Right renal cortex interstitium (tissue), 3 donors: ENCODE measurements at regions not wholly inside any gene's neighbourhood (a gene's known extent, or its start where the extent isn't known, plus 50 kb on each side); places are given as distances from the start of the nearest gene placed in this dataset.

ENCODE experiments used
- DNase-seq, 3 donors: peaks; one replicate each; pipeline ENCODE4 v3.0.0-alpha.2; 2013; ENCODE audit warnings: low read depth in 3 of 3, low spot score in 2 of 3

DNA sequence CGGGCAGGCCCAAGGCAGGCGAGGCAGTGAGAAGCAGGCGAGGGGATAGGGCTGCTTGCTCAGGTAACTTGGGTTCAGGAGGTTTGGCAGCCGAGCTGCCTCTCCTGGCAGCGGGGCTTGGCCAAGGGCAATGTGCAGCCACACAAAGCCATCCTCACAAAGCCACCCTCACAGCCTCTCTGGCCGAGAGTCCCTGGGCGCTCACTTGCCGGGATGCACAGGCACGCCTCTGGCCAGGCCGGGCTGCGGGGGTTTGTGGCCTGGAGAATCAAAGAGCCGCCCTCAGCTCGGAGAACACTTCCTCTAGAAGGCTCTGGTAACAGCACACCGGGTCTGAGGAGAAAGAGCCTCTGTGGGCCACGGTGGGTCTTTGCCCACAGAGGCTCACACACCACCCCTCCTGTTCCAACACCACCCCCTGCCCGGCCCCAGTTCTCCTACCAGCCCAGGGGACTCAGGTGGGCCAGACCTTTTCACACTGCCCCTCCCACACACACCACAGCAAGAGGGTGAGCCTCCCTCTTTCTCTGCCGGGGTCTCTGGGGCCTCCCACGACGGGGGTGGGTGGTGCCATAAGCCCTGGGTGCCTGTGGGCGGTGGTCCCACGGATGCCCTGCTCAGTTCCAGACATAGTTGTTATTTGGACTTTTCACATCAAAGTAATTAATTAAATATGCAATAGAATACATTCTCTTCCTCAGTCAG lies 186.9 kb downstream of the ZFP36L2 start:
- DNase-seq, result no peak

DNA sequence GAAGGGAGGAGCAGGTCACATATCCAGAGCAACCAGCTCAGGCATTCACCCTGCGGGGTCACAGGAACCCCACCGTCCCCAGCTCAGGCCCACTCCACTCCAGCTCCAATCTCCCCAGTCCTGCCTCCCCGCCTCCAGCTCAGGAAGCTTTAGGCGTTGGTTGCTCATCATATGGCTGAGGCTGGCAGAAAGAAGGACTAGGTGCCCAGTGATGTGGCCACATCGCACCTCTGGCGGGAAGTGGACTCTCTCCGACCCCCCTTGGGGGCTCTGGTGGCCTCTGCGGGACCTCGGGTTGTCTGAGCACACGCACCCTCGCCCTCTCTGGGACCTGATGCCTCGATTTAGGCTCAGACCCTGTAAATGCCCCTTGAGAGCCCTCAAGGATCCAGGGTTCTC lies 187.7 kb downstream of the ZFP36L2 start:
- DNase-seq, result no peak

DNA sequence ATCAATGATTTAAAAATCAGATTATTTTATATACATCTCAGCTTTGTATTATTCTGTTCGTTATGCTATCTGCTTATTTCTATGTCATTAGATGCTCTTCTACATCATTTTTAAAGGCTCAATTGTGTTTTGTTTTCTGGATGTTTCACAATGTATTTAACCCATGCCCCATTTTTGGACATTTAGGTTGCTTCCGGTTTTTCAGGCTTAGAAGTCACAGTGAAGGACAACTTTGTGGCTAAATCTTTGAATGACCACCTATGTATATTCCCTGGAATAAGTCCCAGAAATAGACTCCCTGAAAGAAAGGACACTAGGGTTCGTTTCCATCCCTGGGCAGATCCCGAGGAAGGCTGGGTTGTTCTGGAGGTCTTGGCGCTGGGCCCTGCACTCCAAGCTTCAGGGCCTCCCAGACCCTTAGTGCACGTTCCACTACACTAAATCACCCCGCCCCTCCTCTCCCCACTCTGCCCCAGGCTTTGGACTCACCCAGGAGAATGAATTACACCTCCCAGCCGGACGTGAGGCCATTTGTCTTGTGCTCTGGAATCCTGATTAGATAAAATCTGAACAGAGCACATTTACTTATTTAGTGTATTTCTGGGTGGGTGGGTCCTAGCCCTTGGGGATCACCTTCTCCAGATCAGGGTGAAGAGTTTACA lies 188.2 kb downstream of the ZFP36L2 start:
- peak in 1 of 3 donors; percentile 65 for DNase-seq

DNA sequence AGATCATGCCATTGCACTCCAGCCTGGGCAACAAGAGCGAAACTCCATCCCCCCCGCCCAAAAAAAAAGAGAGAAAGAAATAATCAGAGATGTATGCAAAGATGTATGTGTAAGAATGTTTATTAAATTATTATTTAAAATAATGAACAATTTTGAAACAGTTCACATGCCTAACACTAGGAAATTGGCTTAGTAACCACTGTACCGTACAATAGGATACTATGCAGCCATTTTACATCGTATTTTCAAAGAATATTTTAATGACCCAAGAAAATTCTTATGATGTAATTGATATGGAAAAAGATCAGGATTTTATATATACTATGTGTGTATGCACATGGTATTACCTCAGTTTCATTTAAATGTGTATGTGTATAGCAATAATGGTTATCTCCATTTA lies 190.5 kb downstream of the ZFP36L2 start:
- DNase-seq, result no peak

DNA sequence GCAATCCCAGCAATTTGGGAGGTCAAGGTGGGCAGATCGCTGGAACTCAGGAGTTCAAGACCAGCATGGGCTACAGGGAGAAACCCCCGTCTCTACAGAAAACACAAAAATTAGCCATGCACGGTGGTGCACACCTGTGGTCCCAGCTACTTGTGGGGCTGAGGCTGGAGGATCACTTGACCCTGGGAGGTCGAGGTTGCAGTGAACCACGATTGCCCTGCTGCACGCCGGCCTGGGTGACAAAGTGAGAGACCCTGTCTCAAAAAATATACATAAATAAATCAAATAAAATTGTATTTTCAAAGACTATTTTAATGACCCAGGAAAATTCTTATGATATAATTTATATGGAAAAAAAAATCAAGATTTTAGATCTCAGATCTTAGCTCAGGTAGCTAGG lies 191.5 kb downstream of the ZFP36L2 start:
- no peak for DNase-seq

DNA sequence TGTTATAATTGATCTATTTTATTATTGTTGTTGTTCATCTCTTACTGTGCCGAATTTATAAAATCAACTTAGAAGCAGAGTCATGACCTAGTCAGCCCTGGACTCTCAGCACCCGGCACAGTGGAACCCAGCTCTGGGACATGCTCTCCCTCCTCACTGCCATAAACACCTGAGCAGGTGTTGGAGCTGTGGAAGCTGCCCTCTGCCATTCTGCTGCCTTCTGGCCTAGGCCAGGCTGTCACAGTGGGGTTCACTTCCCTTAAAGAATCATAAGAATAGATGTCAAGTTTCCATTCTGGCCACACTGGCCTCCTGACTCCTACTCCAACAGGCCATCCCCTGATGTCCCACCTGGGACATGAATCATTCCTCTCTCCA lies 192.2 kb downstream of the ZFP36L2 start:
- no peak for DNase-seq

DNA sequence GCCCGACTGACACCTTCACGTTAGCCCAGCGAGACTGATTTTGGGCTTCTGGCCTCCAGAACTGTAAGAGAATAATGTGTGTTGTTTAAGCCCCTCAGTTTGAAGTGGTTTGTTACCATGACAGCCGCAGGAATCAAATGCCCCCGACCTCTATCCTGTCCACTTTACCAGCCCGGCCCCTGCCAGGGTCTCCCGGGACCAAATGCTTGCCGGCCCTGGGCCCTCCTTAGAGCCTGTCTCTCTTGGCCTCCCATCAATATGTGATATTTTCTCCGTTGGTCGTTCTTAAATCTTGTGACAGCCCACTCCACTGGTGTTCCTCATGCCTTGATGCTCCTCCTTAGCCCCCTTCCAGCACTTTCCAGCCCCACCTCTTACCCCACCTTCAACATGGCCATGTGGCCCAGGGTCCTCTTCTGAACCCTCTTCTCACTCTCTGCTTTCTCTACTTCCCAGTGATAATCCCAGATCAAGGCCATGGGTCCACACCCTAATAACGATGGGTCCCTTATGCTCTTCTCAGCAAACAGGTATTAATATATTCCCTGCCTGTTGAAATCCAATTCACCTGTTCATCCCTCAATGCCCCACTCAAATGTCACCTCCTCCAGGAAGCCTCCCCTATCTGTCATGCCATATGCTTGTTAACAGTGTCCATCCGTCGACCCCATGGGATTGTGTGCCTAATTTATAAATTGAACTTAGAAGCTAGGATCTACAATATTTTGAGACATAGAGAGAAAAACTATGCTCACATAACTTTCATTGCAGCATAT lies 192.8 kb downstream of the ZFP36L2 start:
- DNase-seq, result no peak

DNA sequence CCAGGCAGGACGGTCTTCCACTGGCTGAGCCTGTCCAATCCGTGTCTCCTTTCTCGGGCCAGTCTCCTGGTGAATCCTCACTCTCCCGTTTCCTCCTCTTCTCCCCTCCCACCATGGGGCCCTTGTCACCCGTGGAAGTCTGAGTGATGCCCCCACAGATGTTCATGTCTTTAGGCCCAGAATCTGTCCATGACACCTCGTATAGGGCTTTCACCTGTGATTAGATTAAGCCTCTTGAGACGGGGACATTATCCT lies 193.5 kb downstream of the ZFP36L2 start:
- DNase-seq, result no peak

DNA sequence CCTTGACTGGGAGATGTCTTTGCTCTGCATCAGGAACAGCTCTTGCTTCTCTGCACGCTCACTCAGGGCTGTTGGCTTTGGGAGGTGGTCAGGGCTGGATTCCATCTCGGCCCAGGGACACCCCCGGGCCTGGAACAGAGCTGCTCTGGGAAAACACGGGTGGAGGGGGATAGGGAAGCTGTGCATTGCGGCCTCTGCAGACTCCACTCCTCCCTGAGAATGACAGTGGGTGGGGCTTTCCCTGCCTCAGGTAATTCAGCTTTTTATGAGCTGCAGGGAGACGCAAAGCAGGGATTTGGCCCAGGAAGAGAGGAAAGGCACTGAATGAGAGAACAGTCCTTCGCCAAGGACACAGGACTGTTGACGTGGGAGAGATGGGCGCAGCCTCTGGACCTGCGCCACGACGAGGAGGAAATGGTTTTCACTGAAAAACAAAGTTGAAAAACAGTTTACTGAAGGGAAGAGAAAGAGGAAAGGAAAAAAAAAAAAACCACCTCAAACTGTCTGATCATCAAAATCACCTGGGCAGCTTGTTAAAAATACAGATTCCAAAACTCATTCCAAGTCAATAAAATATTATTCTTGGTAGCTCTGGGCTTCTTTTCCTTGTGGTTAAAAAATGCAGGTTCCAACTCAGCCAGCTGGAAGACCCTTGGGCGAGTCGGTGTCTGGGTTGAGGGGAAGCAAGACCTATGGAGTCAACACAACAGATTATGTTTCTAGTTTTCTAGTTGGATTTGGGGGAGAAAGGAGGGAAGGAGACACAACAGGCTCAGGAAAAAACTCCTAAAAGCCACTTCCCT lies 194.0 kb downstream of the ZFP36L2 start:
- no peak for DNase-seq

DNA sequence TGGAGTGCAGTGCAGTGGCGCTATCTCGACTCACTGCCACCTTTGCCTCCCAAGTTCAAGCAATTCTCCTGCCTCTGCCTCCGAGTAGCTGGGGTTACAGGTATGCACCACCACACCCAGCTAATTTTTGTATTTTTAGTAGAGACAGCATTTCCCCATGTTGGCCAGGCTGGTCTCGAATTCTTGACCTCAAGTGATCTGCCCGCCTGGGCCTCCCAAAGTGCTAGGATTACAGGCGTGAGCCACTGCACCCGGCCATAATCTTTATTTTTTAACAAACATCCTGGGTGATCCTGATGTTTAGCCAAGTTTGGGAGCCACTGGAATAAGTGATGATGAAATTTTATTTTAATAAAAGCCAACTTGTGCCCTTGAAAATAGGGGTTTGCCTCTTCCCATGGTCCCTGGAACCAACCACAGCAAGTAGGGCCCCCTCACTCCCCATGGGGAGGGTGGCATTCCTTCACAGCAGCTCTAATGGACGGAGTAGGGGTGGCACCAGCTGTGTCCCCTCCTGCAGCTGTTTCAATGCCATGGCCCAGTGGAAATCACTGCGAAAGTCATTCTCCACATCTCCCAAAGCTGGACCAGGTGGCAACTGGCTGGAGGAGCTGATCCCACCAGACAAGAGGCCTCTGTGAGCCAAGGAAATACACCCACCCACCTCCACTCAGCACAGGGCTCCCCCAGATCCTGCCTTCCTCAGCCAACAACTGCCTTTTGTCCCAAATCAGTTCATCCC lies 194.8 kb downstream of the ZFP36L2 start:
- DNase-seq, result no peak

DNA sequence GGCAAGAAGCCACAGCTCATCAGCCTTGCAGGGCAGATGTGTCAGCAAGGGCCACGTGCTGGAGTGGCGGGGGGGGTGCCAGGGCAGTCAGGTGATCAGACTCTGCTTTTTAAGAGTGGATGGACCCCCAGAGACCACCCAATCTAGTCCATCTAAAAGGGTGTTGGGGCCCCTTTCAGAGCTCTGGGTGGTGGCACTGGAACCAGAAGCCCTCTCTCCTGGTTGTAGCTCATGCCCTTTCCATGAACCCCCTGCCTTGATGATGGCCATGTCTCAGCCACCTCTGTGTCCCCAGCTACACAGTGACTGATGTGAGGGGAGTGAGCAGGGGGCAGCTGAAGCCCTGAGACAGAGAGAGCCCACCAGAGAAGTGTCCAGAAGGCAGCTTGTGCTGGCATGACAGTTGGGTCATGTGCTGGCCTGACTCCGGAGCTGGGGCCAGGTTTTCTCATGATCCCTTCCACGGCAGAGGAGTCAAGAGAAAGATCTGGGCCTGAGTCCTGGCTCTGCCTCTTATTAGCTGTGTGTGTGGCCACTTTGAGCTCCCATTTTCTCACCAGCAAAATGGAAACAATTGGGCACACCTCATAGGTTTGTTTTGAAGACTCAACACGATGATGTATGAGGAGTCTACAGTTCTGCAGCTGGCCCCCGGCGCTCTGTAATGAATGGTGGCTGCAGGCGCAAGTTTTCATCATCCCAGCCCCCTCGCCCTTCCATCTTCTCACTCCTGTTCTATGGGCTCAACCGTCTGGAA lies 195.7 kb downstream of the ZFP36L2 start:
- no peak for DNase-seq

DNA sequence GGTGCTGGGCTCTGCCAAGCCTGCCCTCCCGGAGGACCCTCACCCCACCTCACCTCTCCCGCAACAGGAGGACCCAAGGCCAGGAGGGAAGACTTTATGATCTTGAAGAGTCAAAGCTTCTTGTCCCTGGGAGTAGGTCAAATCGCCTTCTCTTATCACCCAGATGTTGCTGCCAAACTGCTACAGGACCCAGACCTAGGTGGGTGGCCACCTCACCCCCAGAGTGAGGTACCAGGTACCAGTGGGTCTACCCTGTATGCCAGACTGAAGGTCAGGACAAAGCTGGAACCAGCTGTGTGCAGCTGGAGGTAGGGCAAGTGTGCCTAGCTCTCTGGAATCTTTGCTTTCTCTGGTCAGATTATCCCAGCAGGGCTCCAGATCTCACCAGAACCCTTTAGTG lies 197.2 kb downstream of the ZFP36L2 start:
- DNase-seq, result no peak

DNA sequence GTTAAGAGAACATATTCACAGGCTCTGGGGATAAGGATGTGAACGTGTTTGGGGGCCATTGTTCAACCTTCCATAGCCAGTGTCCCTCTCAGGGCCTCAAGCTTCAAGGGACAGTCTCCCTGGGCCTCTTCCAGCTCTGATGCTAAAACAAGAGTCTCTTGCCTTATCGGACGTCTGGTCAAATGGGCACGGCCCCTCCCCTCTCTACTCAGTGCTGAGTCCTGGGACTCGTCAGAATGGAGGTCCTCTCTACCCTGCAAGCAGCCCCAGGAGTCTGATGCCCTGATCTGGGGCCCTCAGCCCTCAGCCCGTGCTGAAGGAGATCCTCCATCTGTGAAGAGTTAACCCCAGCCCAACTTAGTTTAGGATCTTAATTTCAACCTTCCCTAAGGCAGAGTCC lies 198.2 kb downstream of the ZFP36L2 start:
- no peak for DNase-seq

DNA sequence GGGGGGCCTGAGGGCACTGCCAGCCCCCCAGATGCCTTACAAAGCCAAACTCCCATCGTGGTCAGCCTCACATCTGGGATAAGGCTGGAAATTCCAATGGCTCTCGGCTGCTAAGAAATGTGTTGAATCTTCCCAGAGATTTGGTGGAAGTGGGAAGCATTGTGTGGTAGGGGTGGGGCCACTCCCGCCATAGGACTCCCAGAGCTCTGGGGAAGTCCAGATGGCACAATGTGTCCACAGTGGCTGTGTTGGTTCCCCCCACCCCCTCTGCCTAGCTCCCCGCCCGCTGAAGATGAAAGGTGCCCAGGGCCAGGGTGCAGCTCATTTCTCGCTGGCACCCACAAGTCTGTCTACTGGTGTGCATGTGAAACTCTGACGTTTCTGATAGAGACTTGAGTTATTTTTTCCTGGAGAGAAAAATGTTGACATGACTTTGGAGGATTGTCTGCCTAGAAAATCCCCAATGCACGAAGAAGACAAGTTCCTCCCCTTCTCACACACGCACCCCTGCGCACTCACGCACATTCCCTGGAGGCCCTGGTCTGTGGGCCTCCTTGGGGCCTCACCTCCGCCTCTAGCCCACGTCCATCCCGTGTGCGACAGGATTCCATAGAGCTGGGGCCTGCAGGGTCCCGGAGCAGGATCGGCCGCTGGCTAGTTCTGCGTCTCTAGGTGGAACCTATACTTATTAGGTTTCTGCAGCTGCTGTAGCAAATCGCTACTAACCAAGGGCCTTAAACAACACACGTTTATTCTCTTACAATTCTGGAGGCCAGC lies 199.1 kb downstream of the ZFP36L2 start:
- no peak for DNase-seq

DNA sequence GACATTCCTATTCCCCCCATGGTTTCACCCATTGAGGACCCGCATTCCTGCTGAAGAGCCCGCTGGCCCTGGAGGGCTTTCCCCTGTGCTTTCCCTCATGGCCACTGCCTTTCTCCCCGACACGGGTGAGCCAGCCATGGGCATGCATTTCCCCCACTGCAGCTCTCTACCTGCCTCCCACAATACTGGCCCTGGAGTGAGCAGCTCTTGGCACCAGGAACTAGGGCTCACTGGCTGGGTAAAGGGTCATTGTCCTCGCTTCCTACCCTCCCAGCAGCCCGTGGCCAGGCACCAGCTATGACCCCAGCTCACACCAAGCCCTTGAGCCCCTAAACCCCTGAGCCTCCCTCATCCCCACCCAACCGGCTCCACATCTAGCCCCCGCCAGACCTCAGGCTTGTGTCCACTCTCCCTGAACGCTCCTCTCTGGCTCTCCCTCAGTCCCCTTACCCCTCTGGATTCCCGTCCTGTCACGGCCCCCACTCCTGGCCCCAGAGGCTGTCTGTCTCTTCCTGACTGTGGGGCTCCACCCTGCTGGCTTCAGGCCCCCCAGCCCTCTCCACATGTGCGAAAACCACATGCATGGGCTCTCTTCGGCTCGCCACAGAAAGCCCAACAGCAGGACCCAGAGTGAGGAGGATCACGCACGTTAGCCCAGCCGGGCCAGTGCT lies 199.8 kb downstream of the ZFP36L2 start:
- no peak for DNase-seq

DNA sequence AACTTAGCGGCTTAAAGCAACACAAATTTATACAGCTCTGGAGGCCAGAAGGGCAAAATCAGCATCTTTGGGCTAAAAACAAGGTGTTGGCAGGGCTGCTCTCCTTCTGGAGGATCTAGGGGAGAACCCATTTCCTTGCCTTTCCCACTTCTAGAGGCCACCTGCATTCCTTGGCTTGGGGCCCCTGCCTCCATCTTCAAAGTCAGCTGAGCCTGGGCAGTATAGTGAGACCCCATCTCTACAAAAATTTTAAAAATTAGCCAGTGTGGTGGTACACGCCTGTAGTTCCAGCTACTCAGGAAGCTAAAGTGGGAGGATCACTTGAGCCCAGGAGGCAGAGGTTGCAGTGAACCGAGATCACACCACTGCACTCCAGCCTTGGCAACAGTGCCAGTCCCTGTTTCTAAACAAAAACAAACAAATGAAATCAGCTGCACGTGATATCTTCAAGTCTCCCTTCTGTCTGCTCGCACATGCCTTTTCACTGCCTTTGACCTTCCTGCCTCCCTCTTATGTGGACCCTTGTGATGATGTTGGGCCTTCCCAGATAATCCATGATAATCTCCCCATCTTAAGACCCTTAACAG lies 200.6 kb downstream of the ZFP36L2 start:
- no peak for DNase-seq

DNA sequence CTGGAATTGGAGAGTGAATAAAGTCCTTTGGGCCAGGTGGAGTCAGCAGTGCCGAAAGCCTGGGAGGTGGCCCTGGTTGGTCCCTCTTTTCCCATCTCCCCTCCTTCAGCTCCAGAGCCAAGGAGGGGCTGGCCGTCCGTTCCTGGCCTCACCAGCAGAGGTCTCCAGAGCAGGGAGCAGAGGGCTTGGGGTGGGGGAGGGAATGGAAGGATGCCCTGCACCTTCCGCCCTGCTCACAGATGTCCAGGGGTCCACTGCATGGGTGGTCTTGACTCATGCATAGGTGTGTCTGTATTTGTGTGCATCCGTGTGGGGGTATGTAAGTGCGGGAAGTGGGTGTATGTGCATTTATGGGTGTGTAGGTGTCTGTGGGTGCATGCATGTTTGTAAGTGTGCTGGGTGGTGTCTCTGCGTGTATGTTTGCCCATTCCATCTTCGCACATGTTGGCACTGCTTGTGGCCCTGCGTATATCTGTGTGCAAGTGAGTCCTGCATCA lies 201.8 kb downstream of the ZFP36L2 start:
- peak in 1 of 3 donors; percentile 54 for DNase-seq
